Suppressor macrophage treated with lipopolysaccharide for 4 hours (primary cell): ENCODE measurements at regions not wholly inside any gene's neighbourhood (a gene's known extent, or its start where the extent isn't known, plus 50 kb on each side); places are given as distances from the start of the nearest gene placed in this dataset.
"Not testable (repeated sequence)": the region's sequence is repeated elsewhere in the genome, so short reads cannot be mapped to it uniquely, and the experiment has no call there.

ENCODE experiments used
- DNase-seq: peaks from one replicate; pipeline ENCODE4 v3.0.0-alpha.2; 2020

DNA sequence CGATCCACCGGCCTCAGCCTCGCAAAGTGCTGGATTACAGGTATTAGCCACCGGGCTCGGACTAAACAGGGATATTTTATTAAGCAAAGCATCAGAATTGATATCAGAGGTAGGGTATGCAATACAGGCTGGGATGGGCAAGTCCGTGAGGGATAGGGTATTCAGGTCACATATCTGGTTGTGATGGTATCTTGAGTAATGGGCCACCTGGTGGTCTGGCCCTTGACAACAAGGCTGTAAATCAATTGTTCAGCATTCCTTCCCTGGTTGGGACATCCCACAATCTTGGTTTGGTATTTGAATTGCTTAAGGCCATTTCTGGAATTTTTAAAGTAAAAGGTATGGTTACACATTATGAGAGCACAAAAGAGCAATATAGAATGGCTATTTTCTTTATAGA is 1588.0 kb downstream of the SLITRK1 start:
- DNase-seq, result no peak

GRCh38 chr13:82292334-82292733 is 1589.9 kb downstream of the SLITRK1 start:
- no peak for DNase-seq

DNA sequence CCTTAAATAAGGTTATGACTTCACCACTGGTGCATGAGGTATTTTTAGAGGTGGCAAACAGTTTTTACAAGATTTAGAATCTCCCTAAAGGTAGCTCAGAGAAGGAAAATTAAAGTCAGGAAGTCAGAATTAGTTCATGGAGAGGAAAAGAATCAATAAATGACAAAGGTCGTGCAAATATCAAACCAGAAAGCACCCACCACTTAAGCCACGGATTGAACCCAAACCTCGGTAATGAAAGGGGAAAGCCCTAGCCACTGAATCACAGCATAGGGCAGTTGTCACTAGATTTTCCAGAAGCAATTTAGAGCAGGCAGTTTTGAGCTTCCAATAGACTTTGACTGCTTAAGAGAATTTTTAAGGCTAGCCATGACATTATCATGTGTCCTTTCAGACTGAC is 1590.4 kb downstream of the SLITRK1 start:
- no peak for DNase-seq

GRCh38 chr13:82275644-82276043 is 1606.6 kb downstream of the SLITRK1 start:
- no peak for DNase-seq

GRCh38 chr13:82259284-82259683 is 1623.0 kb downstream of the SLITRK1 start:
- DNase-seq, result no peak

GRCh38 chr13:82257790-82258507 is 1624.3 kb downstream of the SLITRK1 start:
- no peak for DNase-seq

DNA sequence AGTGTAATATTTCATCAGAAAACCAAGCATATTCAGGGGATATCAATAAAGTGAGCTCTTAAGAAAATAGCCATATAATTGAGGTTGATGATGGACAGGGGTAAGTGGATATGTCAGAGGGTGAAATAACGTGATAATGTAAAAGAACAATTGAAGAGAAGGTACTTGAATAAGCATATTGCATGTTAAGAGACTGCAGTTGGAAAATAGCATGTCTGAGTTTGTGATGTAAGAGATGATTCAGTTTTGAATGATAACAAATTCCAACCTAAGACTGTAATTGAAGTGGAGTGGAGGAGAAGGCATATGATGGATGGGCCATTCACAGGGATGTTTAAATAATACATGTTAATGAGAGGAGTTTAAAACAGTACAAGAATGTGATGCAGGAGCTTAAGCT is 1633.5 kb downstream of the SLITRK1 start:
- DNase-seq, result no peak

GRCh38 chr13:82245860-82246259 is 1636.4 kb downstream of the SLITRK1 start:
- DNase-seq, result no peak

- DNase-seq, result no peak
These were observed 1657.5 kb downstream of the SLITRK1 start for GRCh38 chr13:82224806-82225205.

DNA sequence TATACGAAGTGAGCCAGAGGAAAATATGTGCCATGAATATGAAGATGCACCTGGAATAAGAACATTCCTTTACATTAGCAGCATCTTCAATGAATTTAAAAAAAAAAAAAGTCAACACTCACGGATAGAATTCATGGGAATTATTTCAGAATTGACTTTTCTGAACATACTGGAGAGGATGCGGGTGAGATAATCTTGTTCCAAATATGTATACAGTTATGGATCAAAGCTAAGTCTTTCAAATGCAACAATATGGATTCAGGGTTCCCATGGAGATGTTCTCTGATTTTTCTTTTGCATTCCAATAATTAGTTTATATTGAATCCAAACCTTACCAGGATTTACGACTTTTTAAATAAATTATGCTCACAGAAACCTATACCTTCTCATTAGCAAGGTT is 1660.7 kb downstream of the SLITRK1 start:
- no peak for DNase-seq

DNA sequence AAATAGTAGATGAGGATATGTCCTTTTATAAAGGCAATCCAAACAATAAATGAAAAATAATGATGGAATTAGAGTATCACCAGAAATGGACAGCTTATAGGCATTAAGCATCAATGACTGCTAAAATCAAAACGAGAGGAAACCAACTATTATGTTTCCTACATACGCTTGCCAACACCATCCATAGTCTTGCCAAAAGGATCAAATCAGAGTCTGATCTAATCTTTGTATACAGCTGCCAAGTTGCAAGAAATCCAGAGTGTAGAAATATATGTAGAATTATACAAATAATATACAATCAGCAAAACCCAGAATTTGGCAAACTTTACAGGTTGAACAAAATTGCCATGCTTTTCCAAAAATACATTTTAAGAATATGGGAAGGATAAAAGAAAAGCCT is 1661.6 kb downstream of the SLITRK1 start:
- no peak for DNase-seq

DNA sequence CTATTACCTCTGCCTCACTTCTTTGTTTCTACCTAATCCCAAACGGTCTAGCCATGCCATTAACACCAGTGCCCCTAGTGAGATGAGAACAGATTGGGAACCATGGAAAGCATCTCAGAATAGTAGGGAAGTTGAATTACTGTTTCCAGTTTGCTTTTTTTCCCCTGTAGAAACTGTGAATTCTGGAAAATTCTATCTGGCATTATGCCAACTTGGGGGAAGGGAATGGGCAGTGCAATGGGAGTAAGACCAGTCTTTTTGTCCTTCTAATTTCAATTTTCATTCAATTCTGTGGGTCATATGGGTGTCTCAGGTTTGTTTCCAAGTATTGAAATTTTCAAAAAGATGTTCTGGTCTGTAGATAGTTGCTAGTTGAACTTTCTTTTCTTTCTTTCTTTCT is 1666.1 kb downstream of the SLITRK1 start:
- no peak for DNase-seq

DNA sequence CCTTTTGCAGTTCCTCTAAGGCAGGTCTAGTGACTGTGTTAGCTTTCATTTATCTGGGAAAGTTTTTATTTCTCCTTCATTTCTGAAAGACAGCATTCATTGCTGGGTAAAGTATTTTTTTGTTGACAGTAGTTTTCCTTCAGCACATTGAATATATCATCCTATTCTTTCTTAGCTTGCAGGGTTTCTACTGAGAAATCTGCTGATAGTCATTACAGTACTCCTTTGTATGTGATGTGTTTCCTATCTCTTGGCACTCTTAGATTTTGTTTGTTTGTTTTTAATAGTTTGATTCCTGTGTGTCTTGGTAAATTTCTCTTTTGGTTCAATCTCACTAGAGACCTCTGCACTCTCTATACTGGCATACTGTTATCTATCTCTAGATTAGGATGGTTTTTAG is 1667.9 kb downstream of the SLITRK1 start:
- DNase-seq, result no peak

DNA sequence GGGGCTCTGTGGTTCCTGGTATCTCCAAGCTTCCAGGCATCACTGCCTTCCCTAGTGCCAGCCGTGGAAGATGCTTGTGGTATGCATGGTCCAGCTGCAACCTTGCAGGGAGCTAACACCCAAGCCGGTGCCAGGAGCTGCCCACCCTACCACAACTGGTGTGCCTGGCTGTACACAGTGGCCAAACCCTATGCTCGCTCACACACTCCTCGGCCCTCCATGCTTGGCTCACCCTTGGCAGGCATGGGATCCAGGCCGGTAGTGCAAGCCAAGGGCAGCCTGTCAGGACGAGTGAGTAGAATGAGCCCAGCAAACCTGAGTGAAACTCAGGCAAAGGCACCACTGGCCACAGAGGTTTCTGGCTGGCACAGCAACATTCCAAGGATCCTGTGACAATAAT is 1676.0 kb downstream of the SLITRK1 start:
- no peak for DNase-seq

DNA sequence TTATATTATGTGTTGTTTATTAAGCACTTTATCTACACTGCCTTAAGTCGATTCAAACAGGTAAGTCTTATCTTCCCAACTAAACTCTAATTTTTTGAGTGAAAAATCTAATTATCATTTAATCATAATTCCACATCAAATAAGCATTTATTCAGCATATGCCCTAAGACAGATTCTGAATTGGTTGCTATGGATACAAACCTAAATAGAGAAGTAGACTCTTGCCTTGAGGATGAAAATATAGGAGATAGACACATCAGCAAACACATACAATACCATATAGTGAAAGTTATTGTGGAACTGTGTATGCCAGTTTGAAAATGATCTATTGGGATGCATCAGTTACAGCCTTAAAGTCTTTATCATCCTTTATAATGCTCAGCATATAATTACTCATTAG is 1679.9 kb downstream of the SLITRK1 start:
- no peak for DNase-seq

DNA sequence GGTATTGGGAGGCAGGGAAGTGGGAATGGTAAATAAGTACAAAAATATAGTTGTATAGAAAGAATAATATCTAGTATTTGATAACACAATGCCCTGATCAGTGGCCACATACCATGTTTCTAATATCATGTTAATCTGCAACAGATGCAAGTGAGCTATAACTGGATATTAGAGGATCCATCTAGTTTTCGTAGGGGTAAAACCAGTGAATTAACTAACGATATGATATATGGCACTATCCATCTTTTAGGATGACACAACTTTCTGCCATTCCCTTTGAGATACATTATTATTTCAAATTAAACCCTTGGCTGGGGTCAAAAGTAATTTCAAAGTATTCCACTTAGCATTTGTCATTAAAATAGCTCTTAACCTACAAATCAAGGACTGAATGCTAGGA is 1686.2 kb downstream of the SLITRK1 start:
- DNase-seq, result no peak

DNA sequence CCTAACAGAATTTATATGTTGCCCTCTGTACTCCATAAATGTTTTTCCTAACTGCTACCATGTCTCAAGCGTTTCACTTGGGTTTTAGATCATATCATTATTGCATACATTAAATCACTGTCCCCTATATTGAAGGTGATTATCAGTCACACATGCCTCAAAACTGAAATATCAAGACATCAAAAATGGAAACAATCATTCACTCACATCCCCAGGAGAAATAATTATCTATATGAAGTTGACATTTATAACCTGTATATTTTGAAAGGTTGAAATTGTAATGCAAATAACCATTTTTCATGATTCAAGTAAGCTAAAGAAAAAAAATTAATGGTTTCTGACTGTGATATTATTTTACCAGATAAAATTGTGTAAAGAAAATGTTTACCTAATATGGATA is 1695.0 kb downstream of the SLITRK1 start:
- no peak for DNase-seq

DNA sequence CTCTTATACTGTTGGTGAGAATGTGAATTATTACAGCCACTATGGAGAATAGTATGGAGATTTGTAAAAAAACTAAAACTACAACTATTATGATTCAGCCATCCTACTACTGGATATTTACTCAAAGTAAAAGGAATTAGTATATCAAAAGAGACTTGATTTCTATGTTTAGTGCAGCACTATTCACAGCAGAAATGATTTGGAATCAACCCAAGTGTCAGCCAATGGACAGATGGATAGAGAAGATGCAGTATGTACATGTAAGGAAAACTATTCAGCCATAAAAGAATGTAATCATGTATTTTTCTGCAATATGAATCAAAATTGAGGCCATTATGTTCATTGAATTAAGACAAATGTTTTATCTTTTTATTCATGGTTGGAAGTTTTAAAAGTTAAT is 1705.5 kb downstream of the SLITRK1 start:
- no peak for DNase-seq

DNA sequence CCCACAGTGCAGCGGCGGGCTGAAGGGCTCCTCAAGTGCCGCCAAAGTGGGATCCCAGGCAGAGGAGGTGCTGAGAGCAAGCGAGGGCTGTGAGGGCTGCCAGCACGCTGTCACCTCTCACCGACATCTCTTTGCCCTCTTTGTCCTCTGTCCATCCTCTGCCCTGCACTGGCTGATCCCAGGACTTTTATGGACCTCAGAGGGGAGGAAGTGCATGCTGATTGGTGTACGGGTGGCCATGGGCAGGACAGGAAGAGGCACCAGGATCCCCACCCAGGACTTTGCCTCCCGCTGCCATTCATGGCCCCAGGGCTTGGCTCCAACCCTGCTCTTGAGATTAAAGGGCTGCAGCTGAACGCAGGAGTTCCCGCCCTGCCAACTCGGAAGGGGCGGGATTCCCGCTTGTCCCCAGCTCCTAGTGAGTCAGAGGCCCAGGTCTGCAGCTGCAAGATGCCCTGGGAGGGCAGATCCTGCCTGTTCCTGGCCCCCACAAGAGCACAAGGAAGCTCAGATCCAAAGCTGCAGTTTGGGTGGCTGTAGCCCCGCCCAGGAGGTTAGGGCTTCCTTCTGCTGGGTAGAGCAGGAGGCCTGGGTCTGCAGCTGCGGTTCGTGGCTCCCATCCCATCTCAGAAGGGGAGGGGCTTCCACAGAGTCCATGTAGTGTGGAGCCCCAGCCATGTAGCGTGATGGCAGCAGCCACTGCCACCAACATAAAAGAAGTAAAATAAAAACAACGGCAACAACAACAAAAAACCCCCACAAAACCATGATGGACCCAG is 1716.7 kb downstream of the SLITRK1 start:
- no peak for DNase-seq

DNA sequence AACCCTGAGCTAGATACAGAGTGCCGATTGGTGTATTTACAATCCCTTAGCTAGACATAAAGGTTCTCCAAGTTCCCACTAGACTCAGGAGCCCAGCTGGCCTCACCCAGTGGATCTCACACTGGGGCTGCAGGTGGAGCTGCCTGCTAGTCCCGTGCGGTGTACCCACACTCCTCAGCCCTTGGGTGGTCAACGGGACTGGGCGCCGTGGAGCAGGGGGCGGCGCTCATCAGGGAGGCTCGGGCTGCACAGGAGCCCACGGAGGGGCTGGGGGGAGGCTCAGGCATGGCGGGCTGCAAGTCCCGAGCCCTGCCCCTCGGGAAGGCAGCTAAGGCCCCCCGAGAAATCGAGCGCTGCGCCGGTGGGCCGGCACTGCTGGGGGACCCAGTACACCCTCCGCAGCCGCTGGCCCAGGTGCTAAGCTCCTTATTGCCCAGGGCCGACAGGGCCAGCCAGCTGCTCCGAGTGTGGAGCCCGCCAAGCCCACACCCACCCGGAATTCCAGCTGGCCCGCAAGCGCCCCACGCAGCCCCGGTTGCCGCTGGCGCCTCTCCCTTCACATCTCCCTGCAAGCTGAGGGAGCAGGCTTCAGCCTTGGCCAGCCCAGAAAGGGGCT is 1717.4 kb downstream of the SLITRK1 start:
- DNase-seq, result not testable (repeated sequence)

DNA sequence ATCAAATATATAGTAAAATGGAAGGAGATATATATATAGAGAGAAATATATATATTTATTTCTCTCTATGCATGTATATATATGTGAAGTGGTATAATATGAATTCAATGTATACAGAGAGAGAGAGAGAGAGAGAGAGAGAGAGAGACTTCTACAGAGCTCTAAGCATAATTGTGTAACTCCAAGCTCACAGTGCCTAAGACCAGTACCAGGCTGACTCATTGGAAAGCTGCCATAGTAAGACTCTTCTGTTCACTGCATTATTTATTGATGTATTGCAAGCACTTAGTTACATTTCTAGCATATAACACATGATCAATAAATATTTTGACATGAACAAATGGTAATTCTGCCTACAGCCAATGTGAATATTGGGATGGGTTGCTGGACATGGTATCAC is 1734.7 kb downstream of the SLITRK1 start:
- DNase-seq, result no peak

- no peak for DNase-seq
These were observed 1745.4 kb downstream of the SLITRK1 start for GRCh38 chr13:82136880-82137279.

- DNase-seq, result no peak
These were observed 1753.0 kb downstream of the SLITRK1 start for GRCh38 chr13:82129281-82129680.

DNA sequence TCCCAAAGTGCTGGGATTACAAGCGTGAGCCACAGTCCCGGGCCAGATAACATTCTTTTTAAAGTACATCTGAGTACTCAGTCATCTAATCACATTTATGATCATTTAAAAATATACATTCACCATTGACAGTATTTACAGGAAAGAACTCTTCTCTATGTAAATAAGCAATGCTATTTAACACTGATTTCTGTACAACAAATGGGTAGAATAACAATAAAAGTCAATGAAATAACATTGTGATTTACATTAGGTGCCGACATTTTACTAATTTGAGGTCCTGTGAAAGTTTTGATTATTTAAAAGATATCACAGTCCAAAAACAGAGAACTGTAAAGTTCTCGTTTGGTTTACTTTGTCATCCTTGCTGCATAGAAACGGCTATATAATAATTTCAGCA is 1763.7 kb downstream of the SLITRK1 start:
- no peak for DNase-seq
